HT1080 (cell line): ENCODE measurements at regions not wholly inside any gene's neighbourhood (a gene's known extent, or its start where the extent isn't known, plus 50 kb on each side); places are given as distances from the start of the nearest gene placed in this dataset.

ENCODE experiments used
- DNase-seq: peaks from one replicate; pipeline ENCODE4 v3.0.0-alpha.2; 2015; ENCODE audit warnings: low read depth

GRCh38 chr3:64759811-64760210 is 72.0 kb upstream of the ADAMTS9 start:
- DNase-seq: no peak

- no peak for DNase-seq
Observed at GRCh38 chr3:64756398-64756986, 68.7 kb upstream of the ADAMTS9 start.

GRCh38 chr3:64748244-64748904 is 60.6 kb upstream of the ADAMTS9 start:
- DNase-seq: no peak

- DNase-seq: no peak
Observed at GRCh38 chr3:64747679-64748078, 59.9 kb upstream of the ADAMTS9 start.

- no peak for DNase-seq
Observed at GRCh38 chr3:64743887-64744243, 56.1 kb upstream of the ADAMTS9 start.

GRCh38 chr3:64743156-64743886 is 55.5 kb upstream of the ADAMTS9 start:
- no peak for DNase-seq

GRCh38 chr3:64741341-64741740 is 53.5 kb upstream of the ADAMTS9 start:
- DNase-seq: no peak

GRCh38 chr3:64739971-64740631 is 52.3 kb upstream of the ADAMTS9 start:
- peak; percentile 17 for DNase-seq
